ENCODE measurements at regions not wholly inside any gene's neighbourhood (a gene's known extent, or its start where the extent isn't known, plus 50 kb on each side); places are given as distances from the start of the nearest gene placed in this dataset.

DNA sequence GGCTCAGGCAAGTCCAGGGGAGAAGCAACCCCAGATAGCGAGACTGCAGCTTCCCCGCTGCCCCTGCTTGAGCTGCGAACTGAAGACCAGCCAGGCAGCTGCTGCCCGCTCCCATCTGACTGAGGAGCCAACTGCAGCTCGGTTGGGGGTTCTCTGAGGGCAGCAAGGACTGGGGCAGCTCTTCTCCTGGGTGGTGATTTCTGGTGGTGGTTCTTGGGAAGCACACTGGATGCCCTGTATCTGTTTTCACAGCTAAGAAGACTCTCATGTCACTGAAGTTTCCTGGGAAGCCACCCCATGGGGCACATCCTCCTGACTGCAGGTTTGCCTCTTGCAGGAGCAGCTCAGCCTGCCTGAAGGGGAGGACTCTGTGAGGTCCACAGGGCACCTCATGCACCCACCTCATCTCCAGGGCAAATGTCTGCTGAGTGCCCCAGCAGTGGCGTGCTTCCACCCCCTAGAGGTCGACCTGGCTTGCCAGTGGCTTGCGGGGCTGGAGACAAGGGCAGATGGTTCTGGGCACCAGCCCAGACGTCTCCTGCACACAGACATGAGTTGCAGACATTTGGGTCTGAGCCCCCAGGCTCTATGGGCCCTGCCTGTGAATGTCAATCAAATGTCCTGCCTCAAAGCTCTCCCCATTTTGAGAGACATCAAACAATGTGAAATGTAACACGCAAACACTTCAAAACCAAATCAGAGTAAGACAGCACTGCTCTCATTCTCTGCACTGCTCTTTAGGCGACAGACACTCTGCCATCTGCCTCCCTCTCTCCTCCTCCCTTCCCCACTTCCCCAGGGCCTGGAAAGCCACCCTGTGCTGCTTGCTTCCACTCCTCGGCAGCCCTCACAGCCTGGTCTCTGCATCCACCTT is 800.9 kb downstream of the BRD1 start:
- DNase-seq: no peak

DNA sequence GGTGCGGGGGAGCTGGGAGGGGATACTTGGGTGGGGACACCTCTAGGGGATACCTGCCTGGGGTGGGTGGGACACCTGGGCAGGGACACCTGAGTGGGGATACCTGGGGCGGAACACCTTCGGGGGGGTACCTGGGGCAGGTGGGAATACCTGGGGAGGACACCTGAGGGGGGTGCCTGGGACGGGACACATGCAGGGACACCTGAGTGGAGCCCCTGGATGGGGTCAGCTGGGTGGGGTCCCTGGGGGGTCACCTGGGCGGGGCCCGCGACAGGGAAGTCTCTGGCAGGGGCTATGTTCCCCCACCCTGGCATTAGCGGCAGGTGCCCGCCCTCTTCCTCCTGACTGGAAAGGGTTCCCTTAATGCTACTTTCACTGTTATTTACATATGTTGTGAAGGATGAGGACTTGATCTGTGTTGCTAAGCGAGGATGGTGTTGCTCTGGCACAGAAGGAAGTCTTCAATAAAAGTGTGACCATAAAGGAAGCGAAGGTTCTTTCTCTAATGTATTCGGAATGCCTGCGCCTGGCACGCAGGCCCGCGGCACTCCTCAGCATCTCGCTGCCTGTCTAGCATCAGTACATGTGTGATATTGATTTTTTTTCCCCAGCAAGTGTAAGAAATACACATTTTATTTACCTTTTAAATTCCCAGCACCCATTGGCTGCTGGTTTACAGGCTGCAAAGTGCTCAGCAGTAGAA is 801.7 kb downstream of the BRD1 start:
- no peak for DNase-seq

- DNase-seq: no peak
Observed at GRCh38 chr22:49024775-49025440, 802.8 kb downstream of the BRD1 start.

DNA sequence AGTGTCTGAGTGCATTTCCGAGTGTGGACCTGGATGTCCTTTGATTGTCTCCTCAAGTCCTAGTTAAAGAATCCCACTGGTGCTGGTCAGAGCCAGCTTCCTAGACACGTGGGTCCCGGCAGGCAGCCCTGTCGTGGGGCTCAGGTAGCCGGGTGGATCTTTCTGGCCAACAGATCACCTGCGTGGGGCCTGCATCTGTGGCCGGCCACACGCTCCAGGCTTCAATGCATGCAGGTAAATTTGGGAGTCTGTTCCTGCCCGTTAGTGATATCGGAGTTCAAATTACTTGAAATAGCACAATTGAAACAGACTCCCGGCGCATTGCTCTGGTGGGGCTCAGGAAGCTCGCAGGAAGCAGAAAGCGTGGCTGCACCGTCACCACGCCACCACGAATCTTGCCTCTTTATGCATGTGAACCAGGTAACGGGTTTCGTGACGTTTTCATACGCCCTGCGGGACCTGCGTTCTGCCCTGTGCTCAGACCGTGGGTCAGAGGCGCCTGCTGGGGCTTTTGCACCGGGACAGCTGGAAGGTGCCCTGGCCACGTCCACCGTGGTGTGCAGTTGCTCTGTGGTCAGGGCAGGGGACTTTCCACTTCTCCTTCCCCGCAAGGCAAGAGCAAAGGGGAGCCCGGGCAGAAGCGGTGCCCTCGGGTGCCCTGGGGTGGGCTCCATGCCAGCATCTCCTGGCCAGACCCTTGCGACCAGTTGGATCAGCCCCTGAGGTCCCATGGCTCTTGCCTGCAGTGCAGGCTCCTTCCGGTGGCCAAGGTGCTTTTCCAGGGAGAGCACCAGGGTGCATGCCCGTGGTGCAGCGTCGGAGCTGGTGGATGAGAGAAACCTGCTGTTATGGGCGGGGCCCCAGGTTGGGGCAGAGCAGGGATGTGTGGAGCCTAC is 803.5 kb downstream of the BRD1 start:
- no peak for DNase-seq

GRCh38 chr22:49023161-49023878 is 804.4 kb downstream of the BRD1 start:
- DNase-seq: no peak

DNA sequence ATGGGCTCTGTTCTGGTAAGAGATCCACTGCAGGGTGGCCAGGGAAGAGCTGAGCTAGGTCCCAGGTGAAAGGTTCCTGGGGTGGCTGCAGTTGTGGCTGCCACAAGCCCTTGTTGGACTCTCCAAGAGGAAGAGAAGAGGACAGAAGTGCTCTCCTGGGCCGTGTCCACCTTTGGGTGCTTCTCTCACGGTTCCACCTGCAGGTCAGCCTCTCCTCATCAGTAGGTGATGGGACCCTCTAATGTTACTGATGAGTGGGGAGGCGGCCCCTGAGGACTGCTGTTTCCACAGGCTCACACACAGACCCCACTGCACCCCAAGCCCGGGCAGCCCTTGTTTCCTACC is 804.9 kb downstream of the BRD1 start:
- DNase-seq: no peak

DNA sequence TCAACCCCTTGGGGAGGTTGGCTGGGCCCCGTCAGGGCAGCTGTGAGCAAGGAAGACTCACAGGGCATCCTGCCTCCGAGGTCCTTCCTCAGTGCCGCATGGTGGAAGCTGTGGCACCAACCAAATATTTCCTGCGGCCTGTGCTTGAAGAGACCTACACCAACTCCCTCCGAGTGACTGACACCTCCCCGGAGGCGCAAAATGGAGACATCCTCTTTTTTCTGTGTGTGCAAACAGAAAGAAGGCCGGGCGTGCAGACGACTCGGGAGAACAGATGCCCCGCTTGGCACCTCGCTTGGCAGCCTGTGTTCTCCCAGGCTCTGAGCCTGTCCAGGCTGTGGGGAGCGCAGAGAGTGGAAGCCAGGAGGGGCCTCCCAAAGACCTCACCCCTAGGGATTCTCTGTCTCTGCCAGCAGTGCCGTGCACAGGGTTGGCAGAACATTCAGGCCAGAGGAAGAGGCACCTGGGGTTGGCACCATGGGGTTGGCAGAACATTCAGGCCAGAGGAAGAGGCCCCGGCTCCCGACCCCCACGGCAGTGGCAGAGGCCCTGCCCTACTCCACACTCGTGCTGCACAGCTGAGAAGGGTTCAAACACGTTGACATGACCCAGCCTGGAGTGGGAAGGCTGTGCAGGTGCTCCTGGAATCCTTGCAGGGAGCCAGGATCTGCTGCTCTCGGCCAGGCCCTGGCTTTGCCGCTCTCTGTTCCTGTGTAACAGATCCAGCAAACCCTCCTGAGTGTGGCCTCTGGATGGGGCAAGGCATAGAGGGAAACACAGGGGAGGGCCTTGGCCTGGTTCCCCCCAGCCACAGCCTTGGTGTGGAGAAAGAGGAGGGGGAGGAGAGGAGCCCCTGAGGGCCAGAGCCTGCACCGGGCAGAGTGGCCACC is 805.5 kb downstream of the BRD1 start:
- DNase-seq: no peak

- no peak for DNase-seq
Observed at GRCh38 chr22:49021131-49021925, 806.3 kb downstream of the BRD1 start.

- DNase-seq: no peak
Observed at GRCh38 chr22:49019737-49020713, 807.6 kb downstream of the BRD1 start.

DNA sequence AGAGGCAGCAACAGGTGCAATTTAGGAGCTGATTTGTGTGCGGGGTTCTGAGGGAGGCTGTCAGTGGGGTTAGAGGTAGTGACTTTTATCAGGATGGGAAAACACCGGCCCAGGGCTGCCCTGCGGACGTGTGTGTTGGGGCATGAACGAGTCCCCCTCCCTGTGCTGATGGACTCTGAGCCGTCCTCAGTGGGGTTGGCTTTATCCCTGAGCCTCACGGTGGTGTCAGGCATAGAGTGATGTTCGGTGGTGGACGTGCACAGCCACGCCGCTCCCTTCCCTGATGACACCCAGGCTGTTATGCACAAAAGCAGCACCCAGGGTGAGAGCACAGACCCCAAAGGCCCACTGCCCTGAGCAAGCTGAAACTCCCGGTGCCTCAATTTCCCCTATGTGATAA is 809.1 kb downstream of the BRD1 start:
- DNase-seq: no peak

DNA sequence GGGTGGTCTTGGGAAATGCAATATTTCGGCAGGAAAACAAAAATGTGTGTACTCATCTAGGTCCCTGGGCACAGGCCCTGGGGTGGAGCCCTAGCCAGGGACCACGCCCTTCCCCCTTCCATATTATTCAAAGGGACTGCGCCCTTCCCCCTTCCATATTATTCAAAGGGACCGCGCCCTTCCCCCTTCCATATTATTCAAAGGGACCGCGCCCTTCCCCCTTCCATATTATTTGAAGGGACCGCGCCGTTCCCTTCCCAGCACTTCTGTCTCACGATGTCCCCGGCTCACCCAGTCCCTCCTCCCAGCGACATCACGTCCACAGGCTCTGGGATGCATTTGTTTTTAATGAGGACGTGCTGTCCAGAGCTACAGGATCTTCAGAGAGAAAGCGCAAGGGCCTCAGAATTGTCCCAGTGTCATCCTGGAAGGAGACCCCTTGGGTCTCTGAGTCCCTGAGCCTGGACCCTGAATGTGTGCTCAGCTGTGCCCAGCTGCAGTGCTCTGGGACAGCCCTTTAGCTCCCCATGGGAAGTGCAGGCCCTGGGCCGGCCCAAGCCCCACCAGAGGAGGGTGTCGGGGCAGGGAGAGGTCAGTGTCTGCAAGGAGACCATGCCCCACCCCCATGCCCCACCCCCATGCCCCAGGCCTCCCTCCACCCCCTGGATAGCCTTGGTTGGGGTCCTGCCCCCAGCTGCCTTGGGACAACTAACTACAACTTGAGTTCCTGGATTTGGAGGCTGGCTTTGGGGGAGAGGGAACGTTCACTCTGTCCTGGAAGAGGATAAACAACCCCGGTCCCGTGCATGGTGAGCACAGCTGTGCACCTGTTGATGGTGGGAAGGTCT is 810.0 kb downstream of the BRD1 start:
- DNase-seq: no peak

DNA sequence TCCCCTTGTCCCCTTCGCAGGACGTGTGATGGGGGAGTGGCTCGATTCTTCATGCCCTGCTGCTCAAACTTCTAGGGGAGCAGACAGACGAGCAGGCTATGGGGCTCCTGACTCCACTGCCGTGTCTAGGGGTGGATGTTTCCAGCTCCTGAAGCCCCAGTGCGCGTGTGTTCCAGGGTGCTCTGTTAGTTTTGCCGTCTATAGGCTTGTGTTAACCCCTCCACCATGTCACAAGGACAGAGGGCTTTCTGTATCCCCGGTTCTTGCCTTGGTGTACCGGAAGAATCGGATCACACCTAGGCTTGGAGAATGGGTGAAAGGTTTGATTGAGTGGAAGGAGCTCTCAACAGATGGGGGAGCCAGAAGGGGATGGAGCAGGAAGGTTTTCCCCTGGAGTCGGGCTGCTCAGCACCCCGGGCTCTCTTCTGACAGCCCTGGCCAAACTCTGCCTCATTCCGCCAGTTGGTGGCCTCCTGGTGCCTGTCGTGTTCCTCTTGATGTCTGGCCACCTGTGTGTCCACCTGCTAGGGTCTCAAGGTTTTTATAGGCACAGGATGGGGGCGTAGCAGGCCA is 810.7 kb downstream of the BRD1 start:
- no peak for DNase-seq

- DNase-seq: no peak
Observed at GRCh38 chr22:49015993-49016908, 811.4 kb downstream of the BRD1 start.

DNA sequence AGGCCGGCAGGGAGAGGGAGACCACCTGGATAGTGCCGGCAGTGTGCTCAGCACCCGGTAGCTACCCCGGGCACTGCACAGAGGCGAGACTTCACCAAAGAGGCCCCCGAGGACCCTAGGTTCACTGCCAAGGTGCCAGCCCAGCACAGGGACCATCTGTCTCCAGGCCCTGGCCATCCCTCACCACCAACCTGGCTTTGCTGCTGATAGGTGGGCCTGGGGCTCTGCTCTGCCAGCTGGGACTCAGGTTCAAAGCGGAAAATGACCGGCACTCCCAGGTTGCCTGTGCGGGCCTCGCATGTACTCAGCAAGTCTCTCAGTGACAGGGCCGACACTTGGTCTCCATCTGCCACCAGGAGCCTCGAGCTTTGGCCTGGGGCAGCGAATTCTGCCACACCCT is 812.2 kb downstream of the BRD1 start:
- no peak for DNase-seq

- no peak for DNase-seq
Observed at GRCh38 chr22:49014227-49015201, 813.2 kb downstream of the BRD1 start.

All from CD4-positive, alpha-beta T cell treated with Interleukin-1 beta for 1 hour (primary cell).